Calu3 (cell line): ENCODE measurements at regions not wholly inside any gene's neighbourhood (a gene's known extent, or its start where the extent isn't known, plus 50 kb on each side); places are given as distances from the start of the nearest gene placed in this dataset.

Experiments
- BruUV-seq: library from RNA; stranded (reverse); fragments of 400-500 nt; replicated peaks from 2 replicates; lab custom pipeline; 2021; lab: Mats Ljungman, UMichigan
- CTCF ChIA-PET: fragments of 300-600 bp; sonication (Branson Sonifier 250); formaldehyde crosslinking; loops from one replicate; lab custom pipeline; 2022; ENCODE audit warnings: antibody characterized with exemption; lab: Charles Lee
- DNase-seq: peaks from one replicate; pipeline ENCODE4 v3.0.0; 2022
- H3K27ac Mint-ChIP-seq: one replicate; pipeline ENCODE4 v1.8.0; 2022; ENCODE audit warnings: mixed read lengths; ENCODE audit not compliant: unreplicated experiment
- H3K27me3 Mint-ChIP-seq: one replicate; pipeline ENCODE4 v1.8.0; 2022; ENCODE audit warnings: mixed read lengths; ENCODE audit not compliant: unreplicated experiment
- H3K36me3 Mint-ChIP-seq: one replicate; pipeline ENCODE4 v1.8.0; 2022; ENCODE audit warnings: mild to moderate bottlenecking, moderate library complexity, mixed read lengths; ENCODE audit not compliant: insufficient read depth, unreplicated experiment
- H3K4me1 Mint-ChIP-seq: one replicate; pipeline ENCODE4 v1.8.0; 2022; ENCODE audit warnings: mild to moderate bottlenecking, low read depth, mixed read lengths; ENCODE audit not compliant: unreplicated experiment
- H3K4me3 Mint-ChIP-seq: one replicate; pipeline ENCODE4 v1.8.0; 2022; ENCODE audit warnings: mild to moderate bottlenecking, low read depth, moderate library complexity, mixed read lengths; ENCODE audit not compliant: unreplicated experiment
- H3K9me3 Mint-ChIP-seq: one replicate; pipeline ENCODE4 v1.8.0; 2022; ENCODE audit warnings: low read depth, mixed read lengths; ENCODE audit not compliant: unreplicated experiment
- CTCF ChIP-seq: fragments of 200-600 bp; IDR thresholded peaks from one replicate; pipeline ENCODE4 v1.8.0; 2022; ENCODE audit warnings: antibody characterized with exemption; ENCODE audit not compliant: unreplicated experiment
- intact Hi-C: fragments of 100-400 bp; cut with micrococcal nuclease; formaldehyde crosslinking; loops from one replicate; pipeline ENCODE4 v1.10.0; 2022; ENCODE audit not compliant: unreplicated experiment

DNA sequence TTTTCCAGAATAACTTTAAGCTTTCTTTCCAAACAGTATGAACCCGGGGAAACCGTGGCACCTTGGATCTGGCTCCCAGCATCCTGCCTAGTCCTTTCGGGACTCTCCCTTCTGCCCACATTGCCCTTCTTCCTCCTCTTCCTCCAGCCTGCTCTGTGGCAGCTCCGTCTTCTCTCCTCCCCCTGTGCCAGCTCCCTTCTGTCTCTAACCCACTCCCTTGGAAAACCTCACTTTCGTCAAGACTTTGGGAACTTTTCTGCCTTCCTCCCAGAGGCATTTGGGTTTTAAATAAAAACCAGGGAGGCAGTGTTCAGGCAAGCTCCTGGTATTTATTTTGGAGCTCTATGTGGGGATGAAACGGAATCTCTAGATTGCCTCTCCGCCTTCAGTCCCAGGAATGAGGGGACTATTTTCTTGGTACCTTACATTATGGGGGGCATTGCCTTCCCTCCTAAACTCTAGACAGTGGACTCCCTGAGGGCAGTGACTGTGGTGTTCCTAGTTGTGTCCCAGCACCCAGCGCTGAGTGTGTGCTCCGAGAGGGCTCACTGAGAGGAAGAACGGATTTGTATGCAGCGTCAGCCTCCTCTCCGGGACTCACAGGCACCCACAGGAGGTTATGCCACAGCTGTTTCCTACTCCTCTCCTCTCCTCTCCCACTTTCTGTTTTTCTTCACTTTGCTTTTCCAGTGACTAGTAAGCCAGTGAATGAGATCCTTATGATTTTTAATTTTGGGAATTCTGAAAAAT, 105.4 kb upstream of the MRPS22 start:
- no TSS peak for BruUV-seq
- Mint-ChIP-seq H3K27ac (no peak overlapping the region), H3K4me3 (no peak overlapping the region), H3K36me3 (no peaks in the 10 kb centered on the region), H3K9me3 (no peaks in the 10 kb centered on the region), H3K4me1 (no peaks in the 10 kb centered on the region), H3K27me3 (peaks cover 25% of the 10 kb centered on the region)
- CTCF ChIA-PET: interaction anchor here (0.6 to 0.9 kb wide), 2 partner anchors 91 to 940 kb away, joined by 3 read pairs; no protein-coding TSS in a partner anchor
- no peak for DNase-seq
- intact Hi-C loops: no loop called here
- no peak for TF ChIP-seq CTCF

- CTCF ChIA-PET: interaction anchor here (0.7 kb wide), 1 partner anchor 176 kb away, joined by 4 read pairs; no protein-coding TSS in a partner anchor
- DNase-seq: no peak
- no peaks in the 10 kb centered on the region for H3K9me3 Mint-ChIP-seq
- H3K4me1 Mint-ChIP-seq: no peaks in the 10 kb centered on the region
- H3K4me3 Mint-ChIP-seq: no peak overlapping the region
- peaks cover 25% of the 10 kb centered on the region for H3K27me3 Mint-ChIP-seq
- intact Hi-C loops: no loop called here
- no peaks in the 10 kb centered on the region for H3K36me3 Mint-ChIP-seq
- H3K27ac Mint-ChIP-seq: no peak overlapping the region
- no peak for TF ChIP-seq CTCF
- BruUV-seq: no TSS peak
Measured at GRCh38 chr3:139239550-139239949, 104.3 kb upstream of the MRPS22 start.

- Mint-ChIP-seq H3K27ac (no peak overlapping the region), H3K36me3 (no peaks in the 10 kb centered on the region), H3K27me3 (peaks cover 25% of the 10 kb centered on the region), H3K4me3 (no peak overlapping the region), H3K4me1 (no peaks in the 10 kb centered on the region), H3K9me3 (no peaks in the 10 kb centered on the region)
- DNase-seq: no peak
- TF ChIP-seq CTCF: no peak
- CTCF ChIA-PET: no interaction called here
- no TSS peak for BruUV-seq
- intact Hi-C loops: no loop called here
Measured at GRCh38 chr3:139241783-139242182, 102.0 kb upstream of the MRPS22 start.

GRCh38 chr3:139243710-139244109, 100.1 kb upstream of the MRPS22 start:
- Mint-ChIP-seq H3K27me3 (peaks cover 20% of the 10 kb centered on the region), H3K4me3 (no peak overlapping the region), H3K9me3 (no peaks in the 10 kb centered on the region), H3K27ac (no peak overlapping the region), H3K4me1 (no peaks in the 10 kb centered on the region), H3K36me3 (no peaks in the 10 kb centered on the region)
- CTCF ChIA-PET: no interaction called here
- TF ChIP-seq CTCF: no peak
- no TSS peak for BruUV-seq
- intact Hi-C loops: no loop called here
- no peak for DNase-seq
